CD4-positive, alpha-beta T cell (primary cell): ENCODE measurements at regions not wholly inside any gene's neighbourhood (a gene's known extent, or its start where the extent isn't known, plus 50 kb on each side); places are given as distances from the start of the nearest gene placed in this dataset.

ENCODE experiments used
- ATAC-seq: fragments of 200-7000 bp; cut with Tn5 transposase; one replicate; pipeline ENCODE4 v1.10.0; 2022; ENCODE audit warnings: mild to moderate bottlenecking; ENCODE audit not compliant: poor library complexity
- CTCF ChIA-PET: fragments of 350-600 bp; sonication (Branson Sonifier 250); formaldehyde crosslinking; loops from one replicate; lab custom pipeline; 2021; ENCODE audit warnings: antibody characterized with exemption, inconsistent platforms; lab: Charles Lee
- POLR2A ChIA-PET: fragments of 350-600 bp; sonication (Branson Sonifier 250); formaldehyde crosslinking; loops from one replicate; lab custom pipeline; 2021; ENCODE audit warnings: antibody characterized with exemption, inconsistent platforms; lab: Charles Lee
- DNase-seq, 14 experiments: peaks; one replicate each; pipeline ENCODE4 v3.0.0-alpha.2; 2013 to 2020; ENCODE audit warnings: mixed read lengths in 2 of 14
- H3K27ac ChIP-seq, 2 donors: one replicate each; pipeline versions ENCODE4 v1.5.1 to v1.7.0; 2013; ENCODE audit warnings: low read length in 2 of 2, low read depth in 1 of 2, mild to moderate bottlenecking in 1 of 2
- H3K27me3 ChIP-seq, 2 experiments: 1 replicate in 1 of 2; 2 replicates in 1 of 2; pipeline versions ENCODE4 v1.6.1 to v1.7.0; 2013; ENCODE audit warnings: low read length in 2 of 2, control low read depth in 1 of 2, mild to moderate bottlenecking in 1 of 2, moderate library complexity in 1 of 2; ENCODE audit not compliant: insufficient read depth in 2 of 2, control insufficient read depth in 1 of 2
- H3K36me3 ChIP-seq: one replicate; pipeline ENCODE4 v1.6.1; 2013; ENCODE audit warnings: low read length, control low read depth; ENCODE audit not compliant: insufficient read depth
- H3K4me1 ChIP-seq: one replicate; pipeline ENCODE4 v1.6.1; 2013; ENCODE audit warnings: low read length, control low read depth; ENCODE audit not compliant: insufficient read depth
- H3K4me3 ChIP-seq: one replicate; pipeline ENCODE4 v1.5.1; 2013; ENCODE audit warnings: mild to moderate bottlenecking, low read length, moderate library complexity
- H3K9me3 ChIP-seq, 2 experiments: 1 replicate in 1 of 2; 2 replicates in 1 of 2; pipeline versions ENCODE4 v1.6.1 to v1.7.0; 2013; ENCODE audit warnings: low read length in 2 of 2, mild to moderate bottlenecking in 2 of 2, control low read depth in 1 of 2, moderate library complexity in 1 of 2; ENCODE audit not compliant: control insufficient read depth in 1 of 2, insufficient read depth in 1 of 2
- H3K27ac Mint-ChIP-seq: one replicate; pipeline ENCODE4 v1.8.0; 2020; ENCODE audit warnings: mixed read lengths
- H3K27me3 Mint-ChIP-seq: one replicate; pipeline ENCODE4 v1.8.0; 2021; ENCODE audit warnings: mixed read lengths
- H3K36me3 Mint-ChIP-seq: one replicate; pipeline ENCODE4 v1.8.0; 2021; ENCODE audit warnings: low read depth, mixed read lengths
- H3K4me1 Mint-ChIP-seq: one replicate; pipeline ENCODE4 v1.8.0; 2021; ENCODE audit warnings: low read depth, mixed read lengths
- H3K4me3 Mint-ChIP-seq: one replicate; pipeline ENCODE4 v1.8.0; 2020; ENCODE audit warnings: mild to moderate bottlenecking, mixed read lengths
- H3K9me3 Mint-ChIP-seq: one replicate; pipeline ENCODE4 v1.8.0; 2020; ENCODE audit warnings: mixed read lengths
- CTCF ChIP-seq: fragments of 200-600 bp; IDR thresholded peaks from one replicate; pipeline ENCODE4 v1.8.0; 2022; ENCODE audit warnings: antibody characterized with exemption, mild to moderate bottlenecking
- intact Hi-C, 2 experiments: fragments of 100-400 bp; cut with DNase I in 1 of 2; cut with micrococcal nuclease in 1 of 2; formaldehyde crosslinking; loops; one replicate each; pipeline versions ENCODE4 v1.15.1 to v1.9.0; 2023 to 2025; cut with DNase I, micrococcal nuclease

GRCh38 chr9:23542438-23542837, 283.6 kb downstream of the ELAVL2 start:
- DNase-seq (no peak), ATAC-seq (no peak)
- TF ChIP-seq CTCF = no peak
- Histone ChIP-seq H3K36me3 (no peaks in the 10 kb centered on the region), H3K27me3 (no peaks in the 10 kb centered on the region), H3K4me1 (no peaks in the 10 kb centered on the region), H3K27ac (no peak overlapping the region), H3K9me3 (peaks cover 3 to 4% of the 10 kb centered on the region in 2 experiments), H3K4me3 (no peak overlapping the region)
- POLR2A ChIA-PET = no interaction called here
- Mint-ChIP-seq H3K36me3 (no peaks in the 10 kb centered on the region), H3K27me3 (no peaks in the 10 kb centered on the region), H3K4me1 (peaks cover 3% of the 10 kb centered on the region), H3K27ac (no peak overlapping the region), H3K9me3 (peaks cover 5% of the 10 kb centered on the region), H3K4me3 (no peak overlapping the region)
- CTCF ChIA-PET = no interaction called here
- intact Hi-C loops = no loop called here

GRCh38 chr9:23542927-23543326, 283.1 kb downstream of the ELAVL2 start:
- no peak for ATAC-seq

GRCh38 chr9:23543419-23543818, 282.6 kb downstream of the ELAVL2 start:
- Histone ChIP-seq H3K36me3 (no peaks in the 10 kb centered on the region), H3K27me3 (no peaks in the 10 kb centered on the region), H3K4me3 (no peak overlapping the region), H3K9me3 (peaks cover 0 to 3% of the 10 kb centered on the region in 2 experiments), H3K4me1 (no peaks in the 10 kb centered on the region), H3K27ac (no peak overlapping the region)
- ATAC-seq = no peak
- no peaks in the 10 kb centered on the region for H3K36me3 Mint-ChIP-seq
- H3K4me3 Mint-ChIP-seq = no peak overlapping the region
- intact Hi-C loops = no loop called here
- H3K9me3 Mint-ChIP-seq = peaks cover 5% of the 10 kb centered on the region
- no peak overlapping the region for H3K27ac Mint-ChIP-seq
- CTCF ChIA-PET = no interaction called here
- H3K27me3 Mint-ChIP-seq = no peaks in the 10 kb centered on the region
- no peaks in the 10 kb centered on the region for H3K4me1 Mint-ChIP-seq
- DNase-seq = no peak
- no peak for TF ChIP-seq CTCF
- POLR2A ChIA-PET = no interaction called here

More at GRCh38 chr9:23542927-23543326, 283.1 kb downstream of the ELAVL2 start:
- H3K4me1 Mint-ChIP-seq = peaks cover 3% of the 10 kb centered on the region
- no peak overlapping the region for H3K27ac ChIP-seq
- H3K36me3 ChIP-seq = no peaks in the 10 kb centered on the region
- TF ChIP-seq CTCF = no peak
- H3K4me3 ChIP-seq = no peak overlapping the region
- H3K27me3 ChIP-seq = no peaks in the 10 kb centered on the region
- no peak overlapping the region for H3K27ac Mint-ChIP-seq
- DNase-seq = no peak
- CTCF ChIA-PET = no interaction called here
- POLR2A ChIA-PET = no interaction called here
- H3K27me3 Mint-ChIP-seq = no peaks in the 10 kb centered on the region
- no peaks in the 10 kb centered on the region for H3K4me1 ChIP-seq
- H3K36me3 Mint-ChIP-seq = no peaks in the 10 kb centered on the region
- no peak overlapping the region for H3K4me3 Mint-ChIP-seq
- peaks cover 2 to 3% of the 10 kb centered on the region in 2 experiments for H3K9me3 ChIP-seq
- H3K9me3 Mint-ChIP-seq = peaks cover 5% of the 10 kb centered on the region
- intact Hi-C loops = no loop called here
